ENCODE measurements at regions not wholly inside any gene's neighbourhood (a gene's known extent, or its start where the extent isn't known, plus 50 kb on each side); places are given as distances from the start of the nearest gene placed in this dataset.

DNA sequence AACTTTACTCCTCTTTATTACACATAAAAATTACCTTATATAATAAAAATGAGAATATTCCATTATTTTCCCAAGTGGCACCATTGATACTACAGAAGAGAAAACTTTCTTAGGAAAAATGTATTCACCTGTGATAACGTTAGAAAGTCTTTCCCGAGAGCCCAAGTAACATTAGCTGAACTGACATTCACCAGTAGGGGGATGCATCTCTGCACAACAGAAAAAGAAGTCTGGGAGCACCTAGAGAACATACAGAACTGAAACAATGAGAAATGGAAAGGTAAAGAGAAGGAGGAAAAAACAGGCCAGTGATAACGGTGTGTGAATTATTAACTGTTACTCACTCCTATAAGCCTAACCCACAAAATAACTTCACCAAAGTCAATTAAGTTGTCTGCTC, 423.3 kb downstream of the CENPC start:
- DNase-seq (ENCODE audit: low read depth): peak; percentile 21

DNA sequence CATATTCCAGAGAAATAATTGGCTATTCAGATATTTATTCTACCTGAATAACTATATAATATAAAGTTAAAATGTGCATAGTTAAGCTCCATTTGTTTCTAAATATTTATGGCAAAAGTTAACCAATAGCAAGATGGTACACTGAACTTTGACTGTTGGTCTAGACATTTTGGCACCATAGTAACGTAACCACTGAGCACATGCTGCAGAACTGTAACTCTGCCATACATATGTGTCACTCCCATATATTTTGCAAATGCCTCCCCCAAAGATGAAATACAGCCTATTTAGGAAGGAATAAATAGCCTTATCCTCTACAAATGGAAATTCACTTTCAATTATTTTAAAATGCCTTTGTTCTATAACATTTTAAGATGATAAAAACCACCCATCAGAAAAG, 424.9 kb downstream of the CENPC start:
- no peak for DNase-seq (ENCODE audit: low read depth)

DNA sequence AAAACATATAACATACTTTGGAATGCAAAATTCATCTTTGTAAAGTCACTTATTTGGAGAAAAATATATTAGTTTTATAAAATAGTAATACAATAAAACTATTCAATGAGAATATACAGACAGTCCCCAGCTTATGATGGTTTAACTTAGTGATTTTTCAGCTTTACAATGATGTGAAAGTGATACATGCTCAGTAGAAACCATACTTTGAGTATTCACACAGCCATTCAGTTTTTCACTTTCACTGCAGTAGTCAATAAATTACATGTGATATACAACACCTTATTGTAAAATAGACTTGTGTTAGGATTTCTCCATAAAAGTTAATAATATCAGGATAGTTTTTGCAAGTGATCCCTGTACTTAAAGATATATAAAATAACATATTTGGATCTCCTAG, 436.0 kb downstream of the CENPC start:
- no peak for DNase-seq (ENCODE audit: low read depth)

DNA sequence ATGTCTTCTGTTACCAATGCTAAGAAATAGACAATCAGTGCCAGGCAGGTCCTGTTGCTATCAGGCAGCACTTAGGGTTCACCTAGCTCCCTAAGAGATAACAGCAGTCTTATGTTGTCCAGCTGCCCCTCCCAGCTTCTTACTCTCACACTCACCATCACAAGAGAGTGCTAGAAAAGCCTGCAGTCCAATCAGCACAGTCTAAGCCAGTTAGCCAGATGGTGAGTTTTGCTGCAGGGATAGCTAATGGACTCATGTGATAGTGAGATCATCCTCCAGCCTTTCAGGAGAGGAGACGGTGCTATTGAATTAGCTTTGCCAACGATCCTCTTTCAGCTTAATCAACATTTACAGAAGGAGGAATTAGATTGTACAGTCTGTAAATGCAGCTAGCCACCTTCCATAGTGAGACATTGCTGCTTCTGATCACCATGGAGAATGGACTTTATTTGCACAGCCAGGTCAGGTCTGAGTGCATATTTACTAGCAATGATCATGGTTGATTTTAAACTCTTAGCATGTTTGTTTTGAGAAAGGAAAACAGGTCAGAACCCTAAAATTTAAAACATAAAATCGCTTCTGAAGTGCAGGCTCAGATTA, 438.3 kb downstream of the CENPC start:
- DNase-seq (ENCODE audit: low read depth): no peak

DNA sequence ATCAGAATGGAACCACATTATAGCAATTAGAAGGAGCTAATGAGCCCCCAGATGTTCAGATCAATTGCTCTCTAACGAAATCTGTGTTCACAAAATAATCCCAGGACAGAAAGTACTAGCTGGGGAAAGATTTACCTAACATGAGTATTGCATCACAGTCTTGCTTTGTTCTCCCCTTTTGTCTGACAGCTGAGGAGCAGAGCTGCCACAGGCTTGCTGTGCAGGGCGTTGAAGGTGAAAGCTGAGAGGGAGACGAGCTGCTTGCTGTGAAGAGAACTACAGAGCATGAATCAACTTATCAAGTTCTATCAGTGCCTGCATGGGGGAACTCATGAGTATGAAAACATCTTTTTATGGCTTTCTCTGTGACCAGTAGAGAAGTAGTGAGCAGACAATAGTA, 441.2 kb downstream of the CENPC start:
- DNase-seq (ENCODE audit: low read depth): no peak

DNA sequence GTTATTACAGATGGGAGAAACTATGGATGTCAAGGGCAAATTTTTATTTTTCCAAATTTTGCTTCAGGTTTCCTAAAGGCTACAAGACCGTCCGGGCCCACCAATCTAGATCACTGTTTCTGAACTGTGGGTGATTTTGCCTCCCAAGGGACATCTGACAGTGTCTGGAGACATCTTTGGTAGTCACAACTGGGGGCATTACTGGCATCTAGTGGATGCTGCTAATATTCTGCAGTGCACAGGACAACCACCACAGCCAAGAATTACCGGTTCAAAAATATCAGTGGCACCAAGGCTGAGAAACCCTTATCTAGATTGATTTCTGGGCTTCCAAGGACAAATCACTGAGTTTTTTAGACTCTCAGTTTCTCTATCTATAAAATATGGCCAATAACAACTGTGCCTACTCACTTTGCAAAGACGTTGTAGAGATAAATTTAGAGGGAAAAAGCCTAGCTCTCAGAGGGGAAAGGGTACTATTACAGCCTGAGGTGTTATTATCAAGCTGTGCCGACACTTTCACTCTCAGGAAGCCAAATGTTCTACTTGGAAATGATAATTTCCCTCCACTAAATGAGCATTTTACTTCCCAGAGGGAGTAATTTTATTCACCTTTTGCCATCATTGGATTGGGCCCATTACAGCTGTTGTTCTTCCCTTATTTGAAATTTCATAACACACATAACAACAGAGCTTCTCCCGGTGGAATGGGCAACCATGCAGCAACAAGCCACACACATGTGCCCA, 442.1 kb downstream of the CENPC start:
- peak; percentile 3 for DNase-seq (ENCODE audit: low read depth)

DNA sequence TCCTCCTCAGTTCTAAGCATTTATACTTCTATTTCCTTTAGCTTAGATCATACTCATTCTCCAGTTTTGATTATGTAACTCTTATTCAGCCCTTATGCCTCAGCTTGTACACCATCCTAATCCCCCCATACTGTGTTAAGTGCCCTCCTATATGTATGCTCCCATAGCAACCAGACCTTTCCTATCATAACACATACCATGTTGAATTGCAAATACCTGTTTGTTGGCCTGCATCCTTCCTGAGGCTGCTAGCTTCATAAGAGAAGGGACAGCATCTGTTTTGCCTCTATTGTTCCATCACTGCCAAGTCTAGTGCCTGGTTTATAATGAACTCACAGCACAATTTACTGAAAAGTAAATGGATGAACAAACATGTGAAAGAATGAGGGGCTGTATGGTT, 443.7 kb downstream of the CENPC start:
- no peak for DNase-seq (ENCODE audit: low read depth)

DNA sequence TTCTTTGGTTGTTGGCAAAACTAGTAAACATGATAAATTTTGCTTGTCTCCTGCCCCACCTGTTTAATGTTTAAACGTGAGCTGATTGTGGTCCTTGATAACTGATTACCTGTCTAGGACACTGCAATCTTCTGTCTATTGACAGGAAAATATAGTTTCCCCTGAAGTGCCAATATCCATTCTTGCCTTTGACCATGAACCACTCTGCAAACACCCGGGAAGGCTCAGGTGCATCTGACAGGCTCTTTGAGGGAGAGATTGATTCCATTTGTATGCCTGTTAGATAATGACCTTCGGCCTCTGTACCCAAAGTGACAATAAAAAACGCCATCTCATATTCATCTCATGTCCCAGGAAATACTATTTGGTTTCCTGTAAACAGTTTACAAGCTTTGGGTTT, 453.0 kb downstream of the CENPC start:
- DNase-seq (ENCODE audit: low read depth): no peak

DNA sequence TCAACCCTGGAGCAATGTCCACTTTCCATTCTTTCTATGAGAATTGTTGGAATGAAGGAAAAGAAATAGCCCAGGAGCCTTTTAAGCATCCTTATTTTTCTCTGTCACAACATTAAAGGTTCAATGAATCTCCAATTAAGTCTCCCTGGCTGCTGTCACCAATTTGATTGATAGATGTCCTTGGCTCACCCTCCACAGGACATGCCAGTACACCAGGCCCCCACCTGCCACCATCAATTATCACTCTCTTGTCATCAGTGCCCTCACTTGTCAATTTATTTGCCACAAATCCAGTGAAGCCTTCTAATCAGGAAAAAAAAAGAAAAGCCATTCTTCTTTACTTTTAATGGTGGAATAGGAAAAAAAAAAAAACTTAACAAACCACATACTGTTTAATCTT, 453.6 kb downstream of the CENPC start:
- DNase-seq (ENCODE audit: low read depth): no peak

DNA sequence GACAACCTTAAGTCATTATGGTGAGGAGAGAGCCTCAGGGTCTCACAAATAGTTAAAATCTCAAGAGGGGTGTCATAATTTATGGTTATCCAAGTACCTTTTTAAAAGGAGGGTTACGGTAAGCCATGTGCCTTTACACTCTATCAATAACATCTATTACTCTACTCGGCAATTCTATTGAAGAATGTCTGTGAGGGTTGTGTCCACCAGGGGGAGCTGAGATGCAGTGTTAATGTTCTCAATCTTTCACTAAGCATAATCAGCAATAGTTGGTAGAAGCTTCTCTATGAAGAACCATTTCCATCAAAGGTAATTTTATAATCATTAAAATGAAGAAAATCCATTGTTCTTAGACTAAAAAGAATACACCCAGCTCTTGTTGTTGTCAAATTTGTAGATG, 457.4 kb downstream of the CENPC start:
- peak; percentile 3 for DNase-seq (ENCODE audit: low read depth)

DNA sequence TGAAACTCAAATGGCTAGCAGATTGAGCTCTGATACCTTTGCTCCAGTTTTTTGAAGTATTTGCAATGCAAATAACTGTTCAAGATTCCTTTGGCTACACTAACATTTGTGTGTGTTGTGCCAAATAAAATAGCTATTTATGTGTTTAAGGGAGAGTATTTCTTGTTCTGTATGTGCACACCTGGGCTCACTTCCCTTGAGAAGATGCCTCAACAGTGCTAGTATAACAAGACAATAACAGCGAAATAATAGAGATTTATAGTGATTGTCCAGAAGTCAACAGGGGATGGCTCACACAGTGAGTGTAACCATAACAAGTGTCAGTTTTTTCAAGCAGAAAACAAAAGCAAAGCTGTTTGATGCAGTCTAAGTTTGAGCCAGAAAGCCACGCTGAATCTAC, 460.5 kb downstream of the CENPC start:
- no peak for DNase-seq (ENCODE audit: low read depth)

DNA sequence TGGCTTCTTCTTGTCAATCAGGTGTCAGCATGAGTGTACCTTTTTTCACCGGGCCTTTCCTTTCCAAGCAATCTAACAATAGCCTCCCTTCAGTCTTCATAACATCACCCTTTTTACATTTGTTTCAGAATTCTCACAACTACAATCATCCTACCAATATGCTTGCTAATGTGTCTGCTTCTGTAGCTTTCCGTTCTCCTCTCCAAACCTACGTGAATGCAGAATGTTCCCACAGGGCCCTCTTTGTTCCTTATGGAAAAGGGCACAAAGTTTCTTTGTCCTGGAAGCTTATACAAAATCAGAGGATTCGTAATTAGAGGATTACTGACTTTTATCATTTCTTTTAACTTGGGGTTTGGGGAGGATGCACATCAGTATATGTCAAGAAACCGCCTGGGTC, 461.8 kb downstream of the CENPC start:
- DNase-seq (ENCODE audit: low read depth): no peak

DNA sequence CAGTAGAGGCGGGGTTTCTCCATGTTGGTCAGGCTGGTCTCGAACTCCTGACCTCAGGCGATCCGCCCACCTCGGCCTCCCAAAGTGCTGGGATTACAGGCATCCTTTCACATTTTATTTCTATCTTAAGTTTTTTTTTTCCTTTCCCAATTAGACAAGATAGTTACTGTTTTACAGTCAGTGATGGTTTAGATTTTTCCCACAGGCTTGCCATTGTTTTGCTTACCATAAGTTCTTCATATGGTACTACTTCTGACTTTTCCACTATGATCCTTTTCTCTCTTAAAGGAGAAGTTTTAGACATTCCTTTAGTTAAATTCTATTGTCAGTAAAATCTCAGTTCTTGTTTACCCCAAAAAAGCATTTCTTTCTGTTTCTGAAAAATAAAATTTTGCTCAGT, 462.6 kb downstream of the CENPC start:
- DNase-seq (ENCODE audit: low read depth): no peak

DNA sequence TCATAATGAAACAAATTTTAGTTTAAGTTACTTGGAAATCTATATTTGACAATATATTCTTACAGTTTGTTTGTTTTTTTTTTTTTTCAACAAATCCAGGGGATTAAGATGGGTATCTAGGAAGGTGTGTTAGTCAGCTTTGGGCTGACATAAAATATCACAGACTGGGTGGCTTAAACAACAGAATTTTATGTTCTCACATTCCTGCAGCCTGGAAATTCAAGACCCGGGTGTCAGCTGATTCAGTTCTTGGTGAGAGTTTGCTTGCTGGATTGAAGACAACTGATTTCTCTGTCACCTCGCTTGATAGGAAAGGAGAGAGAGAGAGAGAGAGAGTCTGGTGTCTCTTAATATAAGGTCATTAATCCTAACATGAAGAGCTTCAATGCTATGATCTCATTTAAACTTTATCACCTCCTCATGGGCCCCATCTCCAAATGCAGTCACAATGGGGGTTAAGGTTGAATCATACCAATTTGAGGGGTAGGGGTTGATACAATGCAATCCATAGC, 465.2 kb downstream of the CENPC start:
- no peak for DNase-seq (ENCODE audit: low read depth)

DNA sequence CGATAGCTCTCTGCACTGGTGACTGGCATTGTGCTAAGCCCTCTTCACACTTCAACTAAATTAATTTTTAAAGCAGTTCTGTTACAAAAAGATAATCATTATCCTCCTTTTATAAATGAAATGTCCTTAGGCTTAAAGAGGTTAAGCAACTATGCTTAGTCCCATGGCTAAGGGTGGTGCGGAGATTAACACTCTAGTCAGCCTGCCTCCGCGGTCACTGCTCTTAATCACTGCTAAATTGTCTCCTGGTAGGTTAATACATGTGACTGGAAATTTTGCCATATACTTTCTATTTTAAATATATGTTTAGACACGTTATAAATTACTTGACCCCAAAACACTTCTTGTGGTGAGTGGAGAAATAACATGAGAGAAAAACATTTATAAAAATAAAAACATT, 473.7 kb downstream of the CENPC start:
- DNase-seq (ENCODE audit: low read depth): no peak

DNA sequence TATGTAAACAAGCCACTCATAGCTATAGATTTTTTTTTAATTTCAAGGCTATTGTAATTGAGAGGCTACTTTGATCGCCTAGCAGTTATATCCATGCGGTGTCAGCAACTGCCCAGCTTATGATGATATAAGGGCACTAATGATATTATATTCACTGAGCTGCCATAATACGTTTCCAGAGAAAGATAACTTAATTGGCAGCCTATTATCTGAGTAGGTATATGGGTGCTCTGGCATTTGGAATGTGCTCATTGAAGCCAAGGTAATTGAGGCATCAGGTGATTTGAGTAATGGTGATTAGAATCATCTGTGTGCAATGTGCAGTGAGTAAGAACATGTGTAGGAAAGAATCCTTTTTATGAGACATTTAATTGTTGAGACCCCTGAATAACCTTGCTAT, 490.0 kb downstream of the CENPC start:
- no peak for DNase-seq (ENCODE audit: low read depth)

DNA sequence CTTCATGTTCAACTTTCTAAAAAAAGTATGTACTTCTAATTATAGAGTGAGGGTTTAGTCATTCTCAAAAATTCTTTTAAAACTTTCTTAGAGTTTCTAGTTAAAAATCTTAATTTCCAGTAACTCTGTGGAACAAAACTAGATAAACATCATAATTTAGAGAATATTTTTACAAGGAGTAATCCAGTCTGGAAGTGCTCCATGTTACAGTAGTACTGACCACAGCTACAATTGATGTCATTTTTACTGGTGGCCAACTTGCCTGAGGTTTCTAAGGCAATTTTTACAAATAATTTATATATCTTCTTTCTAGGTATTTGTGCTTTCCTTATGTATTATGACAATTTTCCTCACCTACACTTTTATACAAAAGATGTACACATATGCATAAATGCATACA, 490.4 kb downstream of the CENPC start:
- peak; percentile 40 for DNase-seq (ENCODE audit: low read depth)

DNA sequence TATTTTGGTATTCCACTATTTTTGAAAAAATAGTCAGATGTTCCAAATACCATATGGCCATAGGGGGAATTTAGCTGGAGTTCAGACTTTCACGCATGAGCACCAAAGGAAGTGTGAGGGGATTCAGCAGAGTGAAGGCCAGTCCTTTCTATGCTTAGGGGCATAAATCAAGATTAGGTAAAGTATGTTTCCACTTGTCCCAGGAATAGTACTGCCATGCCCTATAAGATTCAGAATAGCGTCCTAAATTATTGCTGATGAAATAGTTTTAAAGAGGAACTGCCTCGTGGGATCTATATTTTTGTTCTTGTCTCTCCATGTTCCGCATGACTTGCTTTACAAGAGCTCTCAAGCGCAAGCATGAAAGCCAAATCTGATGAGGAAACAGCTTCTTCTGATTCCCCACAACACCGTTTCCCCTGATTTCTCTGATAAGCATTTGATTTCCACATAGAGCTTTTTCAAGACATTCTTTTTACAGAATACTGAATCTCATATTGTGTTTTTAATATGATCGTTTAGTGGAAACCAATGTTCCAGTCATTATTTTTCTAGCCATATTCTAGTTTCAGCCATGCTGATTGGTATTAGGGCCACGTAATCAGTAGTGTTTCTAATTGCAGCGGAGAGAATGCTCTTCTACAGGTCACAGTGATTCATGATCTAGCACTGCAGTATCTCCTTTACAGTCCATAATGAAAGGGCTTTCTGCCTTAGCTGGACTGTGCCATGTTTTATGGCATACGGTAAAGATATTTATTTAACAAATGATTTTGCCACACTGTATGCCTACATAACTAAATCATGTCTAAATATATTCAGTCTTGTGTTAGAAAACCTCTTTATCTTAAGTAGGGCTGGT, 492.3 kb downstream of the CENPC start:
- no peak for DNase-seq (ENCODE audit: low read depth)

DNA sequence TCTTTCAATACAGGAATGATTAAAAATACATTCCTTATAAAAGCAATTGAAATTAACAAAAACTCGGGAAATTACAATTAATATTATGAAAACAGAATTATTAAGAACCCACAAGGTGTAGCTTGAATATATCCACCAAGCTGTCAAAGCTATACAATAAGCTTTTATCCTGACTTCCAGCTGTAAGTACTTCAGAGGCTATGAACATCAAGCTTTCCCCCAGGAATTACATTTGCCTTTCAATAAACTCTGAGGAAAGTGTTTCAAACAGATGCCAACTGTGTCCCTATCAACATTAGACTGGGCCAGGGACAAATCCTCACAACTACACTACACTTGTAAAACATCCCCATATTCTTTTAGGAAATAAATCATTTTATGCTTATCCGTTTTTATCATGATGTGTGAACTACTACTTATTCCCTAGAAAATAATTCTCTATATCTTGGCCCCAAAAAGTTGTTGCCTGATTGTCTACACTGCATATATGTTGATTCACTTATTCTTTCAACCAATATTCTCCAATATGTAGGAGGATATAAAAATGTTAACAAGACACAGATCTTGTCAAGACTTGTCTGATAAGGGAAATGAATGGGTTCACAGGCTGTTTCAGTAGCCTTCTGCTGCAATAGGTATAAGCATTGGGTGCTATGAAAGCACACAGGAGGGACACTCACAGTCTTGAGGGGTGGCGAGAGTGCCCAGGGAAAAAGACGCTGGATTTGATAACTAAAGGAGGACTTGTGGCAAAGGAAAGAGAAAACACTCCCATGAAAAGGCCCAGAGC, 494.1 kb downstream of the CENPC start:
- DNase-seq (ENCODE audit: low read depth): no peak

DNA sequence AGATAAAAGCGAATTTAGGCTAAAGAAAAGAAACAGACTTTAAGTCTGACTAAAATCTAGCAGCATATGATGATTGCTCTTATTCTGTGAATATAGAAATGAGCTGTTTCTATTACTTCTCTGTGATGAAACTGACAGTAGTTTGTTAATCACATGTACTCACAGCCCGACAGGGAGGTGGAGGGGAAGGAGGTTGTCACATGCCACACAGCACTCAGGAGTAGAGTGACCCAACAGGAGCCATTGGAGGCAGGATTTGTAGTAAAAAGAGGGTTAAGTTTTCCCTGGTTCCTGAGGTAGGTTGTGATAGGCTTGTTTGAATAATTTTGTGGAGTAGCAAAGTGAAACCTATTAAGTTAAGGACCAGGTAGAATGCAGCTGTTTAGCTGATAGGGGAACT, 495.9 kb downstream of the CENPC start:
- DNase-seq (ENCODE audit: low read depth): no peak

DNA sequence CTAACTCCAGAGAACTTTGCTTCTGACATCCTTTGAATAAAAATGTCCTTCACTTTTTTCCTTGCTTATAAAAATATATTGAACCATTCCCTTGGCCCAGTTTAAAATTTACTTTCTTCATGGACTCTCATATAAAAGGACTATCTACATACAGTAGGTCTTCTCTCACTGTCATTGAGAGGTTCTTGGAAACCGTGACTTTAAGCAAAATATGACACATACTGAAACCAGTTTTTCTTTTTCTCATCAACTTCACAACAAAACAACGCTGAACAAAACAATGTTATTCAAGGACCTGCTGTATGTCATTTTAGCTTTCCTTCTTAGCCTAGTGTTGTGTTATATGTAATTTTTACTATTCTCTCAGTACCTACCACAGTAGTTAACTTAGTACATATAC, 496.8 kb downstream of the CENPC start:
- no peak for DNase-seq (ENCODE audit: low read depth)

DNA sequence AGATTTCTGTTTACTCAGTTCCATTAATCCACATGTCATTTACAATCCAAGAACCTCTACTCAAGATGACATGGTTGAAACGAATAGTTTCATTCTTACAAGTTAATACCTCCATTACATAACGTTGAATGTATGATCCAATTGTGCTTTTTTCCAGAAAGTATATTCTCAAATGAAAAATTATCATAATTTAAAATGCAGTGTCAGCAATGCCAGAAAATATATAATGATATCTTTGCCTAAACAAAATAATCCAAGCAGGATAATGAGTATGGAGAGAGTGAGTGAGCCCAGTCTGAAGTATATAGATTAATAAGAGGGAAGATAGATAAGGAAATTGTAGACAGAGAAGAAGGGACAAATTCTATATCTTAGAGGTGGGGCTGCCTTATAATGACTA, 505.0 kb downstream of the CENPC start:
- no peak for DNase-seq (ENCODE audit: low read depth)
